ENCODE measurements at regions not wholly inside any gene's neighbourhood (a gene's known extent, or its start where the extent isn't known, plus 50 kb on each side); places are given as distances from the start of the nearest gene placed in this dataset.

- TF ChIP-seq CHD7 (IDR thresholded peaks at IDR 0.05; ENCODE audit: insufficient replicate concordance, low read length) (no peak), RNF2 (IDR thresholded peaks at IDR 0.05; ENCODE audit: borderline replicate concordance, low read depth, low read length, missing control alignments, poor library complexity, severe bottlenecking) (no peak), SUZ12 (IDR thresholded peaks at IDR 0.05; ENCODE audit: low read length) (no peak), SAP30 (IDR thresholded peaks at IDR 0.05; ENCODE audit: insufficient read depth, insufficient replicate concordance, low read length) (no peak), CTBP2 (IDR thresholded peaks at IDR 0.05; ENCODE audit: borderline replicate concordance, insufficient read depth, insufficient read length, low read length) (no peak), BACH1 (IDR thresholded peaks at IDR 0.05; ENCODE audit: low read length) (no peak), TCF12 (IDR thresholded peaks at IDR 0.05; ENCODE audit: low read depth, low read length) (no peak), PHF8 (conservative IDR thresholded peaks at IDR 0.05; ENCODE audit: low read depth, low read length) (no peak), KDM4A (IDR thresholded peaks at IDR 0.05; ENCODE audit: low read depth, low read length, severe bottlenecking) (no peak)
These were observed 173.9 kb upstream of the UBL3 start (continued) for GRCh38 chr13:30024125-30024865.
